SK-N-MC (cell line): ENCODE measurements at regions not wholly inside any gene's neighbourhood (a gene's known extent, or its start where the extent isn't known, plus 50 kb on each side); places are given as distances from the start of the nearest gene placed in this dataset.

ENCODE experiments used
- EZH2 ChIP-seq: fragments of 200-600 bp; sonication (generic); IDR thresholded peaks from one replicate; pipeline ENCODE4 v1.6.1; 2017; ENCODE audit warnings: antibody characterized with exemption
- FOXP2 ChIP-seq: optimal IDR thresholded peaks from 2 replicates; pipeline ENCODE3; 2011; ENCODE audit warnings: mild to moderate bottlenecking, moderate library complexity; ENCODE audit not compliant: insufficient read depth; ENCODE audit errors: extremely low read length, control extremely low read depth
- POLR2AphosphoS5 ChIP-seq: IDR thresholded peaks from 2 replicates; pipeline ENCODE4 v1.6.1; 2012; ENCODE audit warnings: mild to moderate bottlenecking, low read depth, low read length, borderline replicate concordance

- TF ChIP-seq POLR2AphosphoS5: no peak
- no peak for TF ChIP-seq EZH2
- TF ChIP-seq FOXP2: no peak
These were observed 57.8 kb upstream of the ERRFI1 start for GRCh38 chr1:8083739-8084484.
